H4 (cell line): ENCODE measurements at regions not wholly inside any gene's neighbourhood (a gene's known extent, or its start where the extent isn't known, plus 50 kb on each side); places are given as distances from the start of the nearest gene placed in this dataset.
"Not testable (repeated sequence)": the region's sequence is repeated elsewhere in the genome, so short reads cannot be mapped to it uniquely, and the experiment has no call there.

Source experiments
- DNase-seq: peaks from one replicate; pipeline ENCODE4 v3.0.0-alpha.2; 2015; ENCODE audit warnings: low spot score

- DNase-seq, result no peak
Measured at GRCh38 chr5:63563008-63563917, 399.0 kb downstream of the HTR1A start.

DNA sequence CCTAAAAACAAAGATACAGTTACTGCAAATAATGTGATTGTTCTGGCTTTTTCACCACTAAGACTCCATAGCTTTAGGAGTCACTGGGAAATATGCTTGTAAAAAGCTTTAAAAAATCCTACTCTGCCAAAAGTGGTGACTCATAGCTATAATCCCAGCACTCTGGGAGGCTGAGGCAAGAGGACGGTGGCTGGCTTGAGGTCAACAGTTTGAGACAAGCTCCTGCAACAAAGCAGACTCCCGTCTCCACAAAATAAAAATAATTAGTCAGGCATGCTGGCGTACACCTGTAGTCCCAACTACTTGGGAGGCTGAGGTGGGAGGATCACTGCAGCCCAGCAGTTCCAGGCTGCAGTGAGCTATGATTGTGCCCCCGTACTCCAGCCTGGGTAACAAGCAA, 406.4 kb downstream of the HTR1A start:
- DNase-seq, result peak; percentile 29

DNA sequence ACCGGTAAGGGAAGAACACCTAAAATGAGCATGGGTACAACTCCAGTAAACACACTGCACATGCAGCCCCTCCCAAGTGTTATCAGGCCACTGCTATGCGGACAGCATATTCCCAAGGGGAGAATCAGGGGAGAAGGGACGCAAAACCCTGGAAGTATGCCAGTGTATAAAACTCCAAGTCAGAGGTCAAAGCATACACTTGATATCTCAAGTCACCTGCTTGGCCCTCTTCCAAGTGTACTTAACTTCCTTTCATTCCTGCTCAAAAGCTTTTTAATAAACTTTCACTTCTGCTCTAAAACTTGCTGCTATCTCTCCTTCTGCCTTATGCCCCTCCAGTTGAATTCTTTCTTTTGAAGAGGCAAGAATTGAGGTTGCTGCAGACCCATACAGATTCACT, 408.1 kb downstream of the HTR1A start:
- no peak for DNase-seq

GRCh38 chr5:63553073-63553472, 409.2 kb downstream of the HTR1A start:
- DNase-seq, result no peak

DNA sequence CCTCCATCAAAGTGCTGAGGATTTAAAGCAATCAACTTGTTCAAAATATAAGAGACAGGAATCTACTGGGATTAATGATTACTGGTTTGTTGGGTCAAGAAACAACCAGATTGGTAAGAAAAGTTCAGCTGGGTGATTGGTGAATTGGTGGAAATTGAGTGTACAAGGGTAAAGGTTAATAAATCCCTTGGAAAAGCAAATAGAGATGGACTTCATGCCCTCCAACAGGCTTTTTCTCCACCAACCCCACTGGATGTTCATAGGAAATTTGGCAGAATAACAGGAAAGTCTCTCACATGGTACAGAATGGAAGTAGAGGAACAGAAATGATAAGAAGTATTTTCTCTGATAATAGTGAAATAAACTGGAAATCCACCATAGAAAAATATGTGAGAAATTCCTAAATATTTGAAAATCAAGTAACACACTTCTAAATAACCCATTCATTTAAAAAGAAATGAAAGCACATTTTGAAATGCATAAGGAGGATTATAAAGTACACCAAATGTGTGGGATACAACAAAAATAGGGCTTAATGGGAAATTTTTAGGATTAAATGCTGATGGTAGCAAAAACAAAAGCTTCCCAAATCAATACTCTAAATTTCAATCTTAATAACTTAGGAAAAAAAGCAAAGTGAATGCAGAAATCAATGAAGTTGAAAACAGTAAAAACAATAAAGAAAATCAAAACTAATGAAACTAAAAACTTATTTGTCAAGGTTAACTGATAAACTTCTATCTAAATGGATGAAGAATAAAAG, 426.2 kb downstream of the HTR1A start:
- no peak for DNase-seq

GRCh38 chr5:63524281-63524680, 438.0 kb downstream of the HTR1A start:
- DNase-seq, result no peak

DNA sequence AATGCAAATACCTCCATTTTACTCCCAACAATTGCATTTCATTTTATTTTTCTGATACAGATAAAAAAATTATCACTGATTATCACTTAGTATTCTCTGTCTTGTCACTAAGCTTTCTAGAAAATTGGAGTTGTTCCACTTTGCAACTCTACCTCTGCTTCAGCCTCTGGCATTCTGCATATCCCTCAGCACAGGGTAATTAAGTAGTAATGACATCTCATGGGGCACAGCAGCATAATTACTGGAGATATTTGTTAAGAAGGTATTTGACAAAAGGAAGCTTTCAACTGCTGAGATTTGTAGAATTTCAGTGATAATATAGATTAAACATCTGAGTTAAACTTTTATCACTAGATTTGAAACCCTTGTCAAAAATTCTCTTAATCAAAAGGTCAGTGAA, 446.2 kb downstream of the HTR1A start:
- no peak for DNase-seq

DNA sequence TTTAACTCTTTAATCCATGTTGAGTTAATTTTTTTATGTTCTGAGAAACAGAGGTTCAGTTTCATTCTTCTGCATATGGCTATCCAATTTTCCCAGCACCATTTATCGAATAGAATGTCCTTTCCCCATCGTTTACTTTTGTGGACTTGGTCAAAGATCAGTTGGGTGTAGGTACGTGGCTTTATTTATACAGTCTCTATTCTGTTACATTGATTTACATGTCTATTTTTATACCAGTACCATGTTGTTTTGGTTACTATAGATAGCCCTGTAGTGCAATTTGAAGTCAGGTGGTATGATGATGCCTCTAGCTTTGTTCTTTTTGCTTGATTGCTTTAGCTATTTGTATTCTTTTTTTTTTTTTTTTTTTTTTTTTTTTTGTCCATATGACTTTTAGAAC, 462.0 kb downstream of the HTR1A start:
- no peak for DNase-seq

DNA sequence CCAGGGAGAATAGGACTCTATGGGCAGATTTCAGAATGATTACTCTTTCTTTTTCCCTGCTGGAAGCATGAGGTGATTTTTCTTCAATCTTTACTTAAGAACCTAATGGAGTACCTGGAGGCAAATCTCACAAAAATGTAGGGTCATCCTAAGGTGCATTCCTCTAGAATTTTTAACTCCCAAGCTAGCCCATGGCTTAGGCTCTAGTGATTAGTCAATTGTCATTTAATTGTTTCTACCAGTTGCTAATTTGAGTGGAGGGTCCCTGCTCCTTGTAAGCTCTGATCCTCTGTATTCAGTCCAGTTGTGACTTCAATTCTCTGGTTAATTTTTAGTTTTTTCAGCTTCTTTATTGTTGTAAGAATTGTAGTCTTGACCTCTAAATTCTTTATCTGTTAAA, 467.0 kb downstream of the HTR1A start:
- no peak for DNase-seq

DNA sequence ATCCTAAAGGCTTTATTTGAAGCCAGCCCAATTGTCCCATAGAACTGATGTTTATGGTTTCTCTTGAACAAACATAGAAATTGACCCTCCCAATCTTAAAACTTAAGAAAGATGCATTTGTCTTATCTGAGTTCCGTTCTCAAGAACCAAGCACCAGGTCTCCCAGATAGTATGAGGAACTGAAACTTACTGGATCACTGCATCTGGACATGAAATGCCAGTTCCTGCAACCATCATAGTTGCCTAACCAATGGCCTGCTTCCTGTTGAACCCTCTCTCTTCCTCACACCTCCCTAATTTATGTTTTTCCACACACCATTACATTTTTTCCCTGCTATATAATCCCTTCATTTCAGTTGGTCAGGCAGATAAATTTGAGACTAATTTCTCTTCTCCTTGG, 478.9 kb downstream of the HTR1A start:
- DNase-seq, result no peak

GRCh38 chr5:63473335-63473967, 488.8 kb downstream of the HTR1A start:
- no peak for DNase-seq

- peak; percentile 51 for DNase-seq
Measured at GRCh38 chr5:63456279-63456678, 506.0 kb downstream of the HTR1A start.

GRCh38 chr5:63451188-63451587, 511.1 kb downstream of the HTR1A start:
- DNase-seq, result no peak

- DNase-seq, result no peak
Measured at GRCh38 chr5:63439537-63439936, 522.7 kb downstream of the HTR1A start.

- no peak for DNase-seq
Measured at GRCh38 chr5:63409737-63410136, 552.5 kb downstream of the HTR1A start.

DNA sequence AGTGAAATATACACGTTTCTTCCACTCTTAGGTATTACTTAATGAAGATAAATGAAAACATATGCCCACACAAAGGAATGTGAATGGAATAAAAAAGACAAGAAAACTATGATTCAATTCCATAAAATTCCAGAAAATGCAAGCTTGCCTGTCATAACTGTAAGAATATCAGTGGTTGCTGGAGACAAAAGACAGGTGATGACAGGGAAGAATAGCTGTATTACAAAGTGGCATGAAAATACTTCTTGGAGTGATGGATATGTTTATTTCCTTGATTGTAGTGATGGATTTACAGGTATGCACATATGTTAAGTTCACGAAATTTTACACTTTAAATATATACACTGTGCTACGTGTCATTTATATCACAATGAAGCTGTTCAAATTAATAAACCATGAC, 553.3 kb downstream of the HTR1A start:
- no peak for DNase-seq

DNA sequence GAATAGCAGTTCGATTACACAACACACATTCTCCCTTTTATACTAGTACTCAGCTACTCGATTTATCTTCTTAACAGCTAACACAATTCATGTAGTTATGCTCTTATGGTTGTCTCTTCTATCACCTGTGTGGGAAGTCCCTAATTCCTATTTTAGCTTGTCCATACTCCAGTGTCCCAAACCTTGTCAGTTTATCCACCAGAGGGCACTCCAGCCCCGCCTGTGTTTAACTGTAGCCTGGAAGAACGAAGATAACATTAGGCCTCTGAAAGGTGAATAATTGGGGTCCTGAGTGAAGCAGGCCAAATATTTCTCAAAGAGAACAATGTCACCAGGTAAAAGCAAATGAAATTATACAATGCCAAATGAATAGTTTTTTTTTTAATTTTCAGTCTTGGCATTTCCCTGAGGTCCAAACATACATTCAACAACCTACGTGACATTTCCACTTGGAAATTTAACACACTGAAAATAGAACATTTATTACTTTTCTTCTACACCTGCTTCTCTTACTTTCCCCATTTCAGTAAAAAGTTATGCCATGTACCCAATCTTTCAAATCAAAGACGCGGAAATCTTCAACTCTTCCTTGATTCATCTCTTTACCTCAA, 560.7 kb downstream of the HTR1A start:
- peak; percentile 14 for DNase-seq

DNA sequence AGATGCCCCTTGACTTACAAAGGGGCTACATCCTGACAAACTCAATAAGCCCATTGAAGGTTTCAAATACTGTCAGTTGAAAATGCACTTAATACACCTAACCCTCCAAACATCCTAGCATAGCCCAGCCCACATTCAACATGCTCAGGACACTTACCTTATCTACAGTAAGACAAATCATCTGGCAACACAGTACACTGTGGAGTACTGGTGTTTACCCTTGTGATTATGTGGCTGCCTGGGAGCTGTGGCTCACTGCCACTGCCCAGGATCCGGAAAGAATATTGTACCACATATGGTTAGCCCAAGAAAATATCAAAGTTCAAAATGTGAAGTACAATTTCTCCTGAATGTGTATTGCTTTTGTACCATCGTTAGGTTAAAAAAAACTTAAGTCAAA, 562.2 kb downstream of the HTR1A start:
- no peak for DNase-seq

DNA sequence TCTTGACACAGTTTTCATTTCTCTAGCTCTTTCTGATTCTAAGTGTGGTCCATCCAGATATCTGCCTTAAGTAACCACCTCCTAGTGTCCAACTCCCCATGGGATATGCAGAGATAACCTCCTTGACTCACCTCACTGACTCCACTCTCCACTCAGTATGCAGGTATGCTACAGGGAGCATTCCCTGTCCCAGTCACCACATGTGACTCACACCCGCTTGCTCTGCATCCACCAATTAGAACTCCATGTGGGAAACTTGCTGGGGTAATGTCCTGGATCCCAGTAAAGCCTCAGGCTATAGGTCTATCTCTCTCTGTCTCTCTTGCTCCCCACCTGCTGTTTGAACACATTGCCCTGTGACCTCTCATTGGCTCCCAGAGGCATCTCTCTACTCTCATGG, 563.9 kb downstream of the HTR1A start:
- no peak for DNase-seq

- DNase-seq, result not testable (repeated sequence)
Measured at GRCh38 chr5:63388188-63388587, 574.1 kb downstream of the HTR1A start.

DNA sequence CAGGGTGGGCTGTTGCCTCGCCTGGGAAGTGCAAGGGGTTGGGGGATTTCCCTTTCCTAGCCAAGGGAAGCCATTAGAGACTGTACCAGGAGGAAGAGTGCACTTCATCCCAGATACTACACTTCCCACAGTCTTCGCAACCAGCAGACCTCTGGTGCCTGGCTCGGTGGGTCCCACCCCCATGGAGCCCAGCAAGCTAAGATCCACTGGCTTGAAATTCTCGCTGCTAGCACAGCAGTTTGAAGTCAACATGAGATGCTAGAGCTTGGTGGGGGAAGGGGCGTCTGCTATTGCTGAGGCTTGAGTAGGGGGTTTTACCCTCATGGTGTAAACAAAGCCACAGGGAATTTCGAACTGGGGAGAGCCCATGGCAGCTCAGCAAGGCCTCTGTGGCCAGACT, 586.4 kb downstream of the HTR1A start:
- no peak for DNase-seq

DNA sequence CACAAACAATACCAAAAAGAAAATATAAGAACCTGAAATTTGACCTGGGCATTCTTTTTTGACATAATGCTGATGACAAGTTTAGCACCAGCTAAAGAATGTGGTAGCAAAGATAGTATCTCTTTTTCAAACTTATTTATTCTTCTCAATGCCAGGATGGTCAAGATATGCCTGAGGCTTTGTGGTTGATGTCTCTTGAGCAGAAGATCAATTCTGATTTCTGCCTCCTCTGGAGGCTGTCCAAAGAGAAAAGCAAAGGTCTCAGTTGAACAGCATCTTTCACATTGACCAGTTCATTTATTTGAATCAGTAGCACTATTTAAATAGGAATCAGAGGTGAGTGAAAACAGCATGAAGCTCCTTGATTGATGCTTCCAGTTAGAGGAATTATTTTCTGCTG, 588.2 kb downstream of the HTR1A start:
- no peak for DNase-seq
